ENCODE measurements at regions not wholly inside any gene's neighbourhood (a gene's known extent, or its start where the extent isn't known, plus 50 kb on each side); places are given as distances from the start of the nearest gene placed in this dataset.
"Not testable (repeated sequence)": the region's sequence is repeated elsewhere in the genome, so short reads cannot be mapped to it uniquely, and the experiment has no call there.

- TF ChIP-seq, protein P1, sequence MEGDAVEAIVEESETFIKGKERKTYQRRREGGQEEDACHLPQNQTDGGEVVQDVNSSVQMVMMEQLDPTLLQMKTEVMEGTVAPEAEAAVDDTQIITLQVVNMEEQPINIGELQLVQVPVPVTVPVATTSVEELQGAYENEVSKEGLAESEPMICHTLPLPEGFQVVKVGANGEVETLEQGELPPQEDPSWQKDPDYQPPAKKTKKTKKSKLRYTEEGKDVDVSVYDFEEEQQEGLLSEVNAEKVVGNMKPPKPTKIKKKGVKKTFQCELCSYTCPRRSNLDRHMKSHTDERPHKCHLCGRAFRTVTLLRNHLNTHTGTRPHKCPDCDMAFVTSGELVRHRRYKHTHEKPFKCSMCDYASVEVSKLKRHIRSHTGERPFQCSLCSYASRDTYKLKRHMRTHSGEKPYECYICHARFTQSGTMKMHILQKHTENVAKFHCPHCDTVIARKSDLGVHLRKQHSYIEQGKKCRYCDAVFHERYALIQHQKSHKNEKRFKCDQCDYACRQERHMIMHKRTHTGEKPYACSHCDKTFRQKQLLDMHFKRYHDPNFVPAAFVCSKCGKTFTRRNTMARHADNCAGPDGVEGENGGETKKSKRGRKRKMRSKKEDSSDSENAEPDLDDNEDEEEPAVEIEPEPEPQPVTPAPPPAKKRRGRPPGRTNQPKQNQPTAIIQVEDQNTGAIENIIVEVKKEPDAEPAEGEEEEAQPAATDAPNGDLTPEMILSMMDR (IDR thresholded peaks at IDR 0.05; ENCODE audit: low read depth, low read length): no peak
- H3K4me1 ChIP-seq (ENCODE audit: low read depth): no peaks in the 10 kb centered on the region
- H3K4me3 ChIP-seq: no peak overlapping the region
- H3K27ac ChIP-seq: no peak overlapping the region
- H3K9me3 ChIP-seq (ENCODE audit: low read depth): no peaks in the 10 kb centered on the region
- no peaks in the 10 kb centered on the region for H3K27me3 ChIP-seq
- no peaks in the 10 kb centered on the region for H3K36me3 ChIP-seq
- DNase-seq (ENCODE audit: low read depth in 1 of 2, low spot score in 1 of 2): no peak
Measured at GRCh38 chr16:7772722-7773121, 440.1 kb downstream of the RBFOX1 start.

DNA sequence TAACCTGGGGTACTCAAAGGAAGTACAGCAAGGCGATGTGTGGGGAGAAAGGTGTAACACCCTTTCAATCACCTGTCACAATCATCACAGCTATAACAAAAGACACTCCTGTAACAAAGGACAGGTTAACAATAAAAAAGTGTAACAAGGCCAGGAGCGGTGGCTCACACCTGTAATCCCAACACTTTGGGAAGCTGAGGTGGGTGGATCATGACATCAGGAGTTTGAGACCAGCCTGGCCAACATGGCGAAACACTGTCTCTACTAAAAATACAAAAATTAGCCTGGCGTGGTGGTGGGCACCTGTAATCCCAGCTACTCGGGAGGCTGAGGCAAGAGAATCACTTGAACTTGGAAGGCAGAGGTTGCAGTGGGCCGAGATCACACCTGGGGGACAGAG, 436.4 kb downstream of the RBFOX1 start:
- H3K36me3 ChIP-seq; H3K27me3 ChIP-seq; H3K4me3 ChIP-seq; H3K27ac ChIP-seq; DNase-seq (ENCODE audit: low read depth in 1 of 2, low spot score in 1 of 2); H3K4me1 ChIP-seq (ENCODE audit: low read depth); H3K9me3 ChIP-seq (ENCODE audit: low read depth): not testable (repeated sequence)

DNA sequence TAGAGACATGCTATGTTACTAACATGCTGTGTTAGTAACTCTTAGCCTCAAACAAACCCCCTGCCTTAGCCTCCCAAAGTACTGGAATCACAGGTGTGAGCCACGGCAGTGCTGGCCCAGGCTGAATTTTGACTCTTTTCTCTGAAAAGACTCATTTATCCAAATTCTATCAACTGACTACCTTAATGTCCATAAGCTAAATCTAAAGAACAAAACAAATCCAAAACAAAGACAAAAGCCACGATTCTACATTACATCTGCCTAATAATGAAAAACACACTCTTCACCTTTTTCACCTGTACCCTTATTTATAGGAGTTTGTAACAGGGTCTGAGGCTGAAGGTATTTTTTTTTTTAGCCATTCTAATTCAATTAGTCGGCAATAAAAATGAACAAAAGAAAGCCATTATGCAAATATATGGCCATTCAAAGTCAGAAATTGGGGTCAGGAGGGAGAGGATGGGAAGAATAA, 432.5 kb downstream of the RBFOX1 start:
- no peak for DNase-seq (ENCODE audit: low read depth in 1 of 2, low spot score in 1 of 2)
- H3K9me3 ChIP-seq (ENCODE audit: low read depth): no peaks in the 10 kb centered on the region
- H3K4me1 ChIP-seq (ENCODE audit: low read depth): no peaks in the 10 kb centered on the region
- no peaks in the 10 kb centered on the region for H3K36me3 ChIP-seq
- H3K27me3 ChIP-seq: peaks cover 6% of the 10 kb centered on the region
- TF ChIP-seq, protein P1 (IDR thresholded peaks at IDR 0.05; ENCODE audit: low read depth, low read length): no peak
- H3K27ac ChIP-seq: no peak overlapping the region
- H3K4me3 ChIP-seq: no peak overlapping the region

- no peak for DNase-seq (ENCODE audit: low read depth in 1 of 2, low spot score in 1 of 2)
- Histone ChIP-seq H3K4me1 (ENCODE audit: low read depth) (no peaks in the 10 kb centered on the region), H3K27me3 (peaks cover 6% of the 10 kb centered on the region), H3K27ac (no peak overlapping the region), H3K9me3 (ENCODE audit: low read depth) (no peaks in the 10 kb centered on the region), H3K4me3 (no peak overlapping the region), H3K36me3 (no peaks in the 10 kb centered on the region)
- TF ChIP-seq, protein P1 (IDR thresholded peaks at IDR 0.05; ENCODE audit: low read depth, low read length): no peak
Measured at GRCh38 chr16:7763111-7763510, 430.5 kb downstream of the RBFOX1 start.
